ENCODE measurements at regions not wholly inside any gene's neighbourhood (a gene's known extent, or its start where the extent isn't known, plus 50 kb on each side); places are given as distances from the start of the nearest gene placed in this dataset.

DNA sequence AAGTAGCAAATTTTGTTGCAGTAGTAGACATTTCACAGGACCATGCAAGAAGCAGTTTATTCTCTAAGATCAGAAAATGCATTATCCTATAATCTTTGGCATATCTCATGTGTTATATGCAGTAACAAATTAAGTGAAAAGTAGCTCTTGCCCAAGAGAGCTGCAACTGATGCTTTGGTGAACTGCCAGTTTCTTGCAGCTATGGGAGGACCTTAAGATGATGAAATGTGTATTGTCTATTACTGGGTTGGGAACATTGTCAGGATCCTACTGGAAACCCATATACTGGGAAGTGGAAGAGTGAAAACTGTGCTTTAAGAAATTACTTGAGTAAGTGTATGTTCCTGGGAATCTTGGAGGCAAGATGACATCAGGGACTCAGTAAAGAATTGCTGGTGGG lies 238.8 kb downstream of the DACT1 start:
- Mint-ChIP-seq H3K27ac (no peak overlapping the region), H3K27me3 (ENCODE audit: insufficient read depth) (peaks cover 2% of the 10 kb centered on the region), H3K36me3 (ENCODE audit: low read depth) (no peaks in the 10 kb centered on the region), H3K9me3 (no peaks in the 10 kb centered on the region), H3K4me3 (no peak overlapping the region), H3K4me1 (ENCODE audit: low read depth) (peaks cover 8% of the 10 kb centered on the region; the same call in 1 of the 2 replicates)
- no peak for DNase-seq
- TF ChIP-seq CTCF (IDR thresholded peaks at IDR 0.05) = no peak

- DNase-seq = no peak
- Mint-ChIP-seq H3K27ac (no peak overlapping the region), H3K36me3 (ENCODE audit: low read depth) (no peaks in the 10 kb centered on the region)
These were observed 240.8 kb downstream of the DACT1 start for GRCh38 chr14:58878439-58879139.

GRCh38 chr14:58881433-58881832 lies 243.7 kb downstream of the DACT1 start:
- no peak overlapping the region for H3K4me3 Mint-ChIP-seq
- DNase-seq = no peak
- peaks cover 10% of the 10 kb centered on the region for H3K4me1 Mint-ChIP-seq (ENCODE audit: low read depth)
- H3K9me3 Mint-ChIP-seq = no peaks in the 10 kb centered on the region
- H3K27me3 Mint-ChIP-seq (ENCODE audit: insufficient read depth) = peaks cover 2% of the 10 kb centered on the region
- H3K36me3 Mint-ChIP-seq (ENCODE audit: low read depth) = no peaks in the 10 kb centered on the region
- TF ChIP-seq CTCF (IDR thresholded peaks at IDR 0.05) = no peak
- H3K27ac Mint-ChIP-seq = no peak overlapping the region

More at GRCh38 chr14:58878439-58879139, 240.8 kb downstream of the DACT1 start:
- Mint-ChIP-seq H3K4me3 (no peak overlapping the region), H3K9me3 (no peaks in the 10 kb centered on the region), H3K4me1 (ENCODE audit: low read depth) (peaks cover 10% of the 10 kb centered on the region), H3K27me3 (ENCODE audit: insufficient read depth) (peaks cover 2% of the 10 kb centered on the region)
- TF ChIP-seq CTCF (IDR thresholded peaks at IDR 0.05) = no peak

DNA sequence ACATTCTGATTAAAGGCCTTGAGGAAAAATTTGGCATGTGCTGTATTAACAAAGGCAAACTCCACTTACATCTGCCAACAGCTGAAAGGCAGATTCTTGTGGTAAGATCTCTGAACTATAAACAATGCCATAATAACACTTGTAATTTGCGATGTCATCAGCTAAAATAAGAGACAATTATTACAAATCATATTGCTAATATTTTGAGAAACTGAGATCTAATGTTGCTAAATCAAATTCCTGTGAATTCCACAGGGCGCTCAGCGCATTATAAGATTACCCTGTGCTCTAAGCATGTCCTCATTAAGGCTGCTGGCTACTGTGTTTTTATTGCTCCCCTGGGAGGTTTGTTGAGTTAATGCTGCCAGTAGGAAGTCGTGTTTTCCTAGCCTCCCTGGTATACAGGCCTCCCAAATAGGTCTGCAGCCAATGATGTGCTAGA lies 244.8 kb downstream of the DACT1 start:
- Mint-ChIP-seq H3K9me3 (no peaks in the 10 kb centered on the region), H3K27ac (no peak overlapping the region), H3K4me3 (no peak overlapping the region), H3K27me3 (ENCODE audit: insufficient read depth) (peaks cover 2% of the 10 kb centered on the region), H3K36me3 (ENCODE audit: low read depth) (no peaks in the 10 kb centered on the region), H3K4me1 (ENCODE audit: low read depth) (peaks cover 16% of the 10 kb centered on the region)
- peak; percentile 33 for DNase-seq
- TF ChIP-seq CTCF (IDR thresholded peaks at IDR 0.05) = no peak

DNA sequence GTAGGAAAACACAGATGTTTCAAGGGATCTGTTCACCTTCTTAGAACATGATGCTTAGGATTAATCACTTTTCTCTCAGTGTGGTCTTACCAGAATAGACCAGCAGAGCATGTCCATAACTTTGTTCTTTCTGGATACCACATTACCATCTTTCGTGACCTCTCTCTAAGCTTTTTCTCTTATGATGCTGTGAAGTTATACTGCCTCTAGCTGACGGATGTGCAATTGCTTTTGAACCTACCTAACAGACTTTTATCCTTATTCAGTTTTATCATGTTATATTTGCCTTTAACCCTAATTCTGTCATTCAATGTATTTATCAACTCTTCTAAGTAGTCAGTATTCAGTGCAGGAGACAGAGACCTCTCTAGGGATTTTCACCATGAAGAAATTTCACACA lies 246.7 kb downstream of the DACT1 start:
- no peak for DNase-seq
- no peak overlapping the region for H3K27ac Mint-ChIP-seq
- peaks cover 2% of the 10 kb centered on the region for H3K27me3 Mint-ChIP-seq (ENCODE audit: insufficient read depth)
- H3K4me3 Mint-ChIP-seq = no peak overlapping the region
- H3K4me1 Mint-ChIP-seq (ENCODE audit: low read depth) = peaks cover 16% of the 10 kb centered on the region
- H3K9me3 Mint-ChIP-seq = no peaks in the 10 kb centered on the region
- H3K36me3 Mint-ChIP-seq (ENCODE audit: low read depth) = no peaks in the 10 kb centered on the region
- TF ChIP-seq CTCF (IDR thresholded peaks at IDR 0.05) = peak; percentile 52; the same call in 1 of the 2 replicates
